HEK293 (cell line): ENCODE measurements at regions not wholly inside any gene's neighbourhood (a gene's known extent, or its start where the extent isn't known, plus 50 kb on each side); places are given as distances from the start of the nearest gene placed in this dataset.
A peak's percentile ranks its signal among the peaks of the same experiment; 100 is the strongest.
"Not testable (repeated sequence)": the region's sequence is repeated elsewhere in the genome, so short reads cannot be mapped to it uniquely, and the experiment has no call there.

Experiments
- CTCF ChIA-PET: fragments of 350-600 bp; formaldehyde crosslinking; extraction: SDS; loops from one replicate; lab custom pipeline; 2021; ENCODE audit warnings: antibody characterized with exemption; lab: Yijun Ruan, JAX
- POLR2A ChIA-PET: fragments of 300-600 bp; formaldehyde crosslinking; extraction: SDS; loops from one replicate; lab custom pipeline; 2020; ENCODE audit warnings: antibody characterized with exemption, inconsistent platforms; lab: Yijun Ruan, JAX
- H3K27ac ChIP-seq: fragments of 200-500 bp; sonication (Bioruptor generic); 2 replicates; pipeline ENCODE4 v1.5.1; 2014; ENCODE audit warnings: low read depth, low read length, control low read depth, inconsistent platforms; ENCODE audit errors: extremely low read depth
- H3K36me3 ChIP-seq, 2 experiments: fragments of 200-500 bp in 1 of 2; sonication (Bioruptor generic) in 1 of 2; 1 replicate in 1 of 2; 2 replicates in 1 of 2; pipeline ENCODE4 v1.5.1; 2014 to 2017; ENCODE audit warnings: inconsistent platforms in 2 of 2, low read length in 2 of 2; ENCODE audit not compliant: control insufficient read depth in 2 of 2, insufficient read depth in 1 of 2
- H3K4me1 ChIP-seq: fragments of 200-500 bp; sonication (Bioruptor generic); 2 replicates; pipeline ENCODE4 v1.5.1; 2014; ENCODE audit warnings: mild to moderate bottlenecking, low read length, inconsistent platforms; ENCODE audit not compliant: control insufficient read depth, insufficient read depth
- H3K4me3 ChIP-seq: 2 replicates; pipeline ENCODE4 v1.5.1; 2011; ENCODE audit warnings: low read depth, mild to moderate bottlenecking, control low read depth, low read length, moderate library complexity
- H3K9me3 ChIP-seq: fragments of 200-500 bp; sonication (Bioruptor generic); 2 replicates; pipeline ENCODE4 v1.5.1; 2014; ENCODE audit warnings: low read depth, low read length, inconsistent platforms; ENCODE audit not compliant: control insufficient read depth, insufficient read depth
- KLF7 ChIP-seq: fragments of 450-650 bp; formaldehyde crosslinking; IDR thresholded peaks from 2 replicates; pipeline ENCODE4 v1.5.1; 2016; ENCODE audit warnings: missing biosample characterization, missing genetic modification characterization, borderline replicate concordance
- REPIN1 ChIP-seq: fragments of 450-650 bp; formaldehyde crosslinking; IDR thresholded peaks from 2 replicates; pipeline ENCODE4 v1.5.1; 2017; ENCODE audit warnings: missing biosample characterization, missing genetic modification characterization, low read depth
- SETDB1 ChIP-seq: IDR thresholded peaks from one replicate; pipeline ENCODE4 v1.6.1; 2017; ENCODE audit warnings: mild to moderate bottlenecking, low read length, moderate library complexity, mixed read lengths; ENCODE audit not compliant: insufficient read length
- TCF7L2 ChIP-seq: IDR thresholded peaks from 2 replicates; pipeline ENCODE4 v1.6.1; 2011; ENCODE audit warnings: low read depth, mild to moderate bottlenecking, inconsistent platforms, low read length, moderate library complexity, borderline replicate concordance
- TRIM28 ChIP-seq: IDR thresholded peaks from 2 replicates; pipeline ENCODE4 v1.6.1; 2011; ENCODE audit warnings: low read length, control low read depth, borderline replicate concordance
- ZBTB20 ChIP-seq: fragments of 450-650 bp; formaldehyde crosslinking; IDR thresholded peaks from 2 replicates; pipeline ENCODE4 v1.5.1; 2016; ENCODE audit warnings: missing biosample characterization, missing genetic modification characterization
- ZNF140 ChIP-seq: fragments of 450-650 bp; formaldehyde crosslinking; IDR thresholded peaks from 2 replicates; pipeline ENCODE4 v1.5.1; 2016; ENCODE audit warnings: missing biosample characterization, missing genetic modification characterization
- ZNF169 ChIP-seq: fragments of 450-650 bp; formaldehyde crosslinking; IDR thresholded peaks from 2 replicates; pipeline ENCODE4 v1.5.1; 2016; ENCODE audit warnings: missing biosample characterization, missing genetic modification characterization
- ZNF175 ChIP-seq: fragments of 450-650 bp; formaldehyde crosslinking; IDR thresholded peaks from 2 replicates; pipeline ENCODE4 v1.5.1; 2016; ENCODE audit warnings: missing biosample characterization, missing genetic modification characterization
- ZNF18 ChIP-seq: fragments of 450-650 bp; formaldehyde crosslinking; IDR thresholded peaks from 2 replicates; pipeline ENCODE4 v1.5.1; 2016; ENCODE audit warnings: missing biosample characterization, missing genetic modification characterization
- ZNF19 ChIP-seq: fragments of 450-650 bp; formaldehyde crosslinking; IDR thresholded peaks from 2 replicates; pipeline ENCODE4; 2016; ENCODE audit warnings: missing biosample characterization, missing genetic modification characterization, low read depth
- ZNF354C ChIP-seq: fragments of 450-650 bp; formaldehyde crosslinking; IDR thresholded peaks from 2 replicates; pipeline ENCODE4 v1.5.1; 2016; ENCODE audit warnings: missing biosample characterization, missing genetic modification characterization, low read depth, borderline replicate concordance
- ZNF404 ChIP-seq: fragments of 450-650 bp; formaldehyde crosslinking; IDR thresholded peaks from 2 replicates; pipeline ENCODE4 v1.5.1; 2017; ENCODE audit warnings: missing biosample characterization, missing genetic modification characterization
- ZNF529 ChIP-seq: fragments of 450-650 bp; formaldehyde crosslinking; IDR thresholded peaks from 2 replicates; pipeline ENCODE4 v1.5.1; 2017; ENCODE audit warnings: missing genetic modification characterization, missing biosample characterization; ENCODE audit not compliant: insufficient replicate concordance
- ZNF544 ChIP-seq: fragments of 450-650 bp; formaldehyde crosslinking; IDR thresholded peaks from 2 replicates; pipeline ENCODE4 v1.5.0; 2017; ENCODE audit warnings: missing biosample characterization, missing genetic modification characterization
- ZNF555 ChIP-seq: fragments of 450-650 bp; formaldehyde crosslinking; conservative IDR thresholded peaks from 2 replicates; pipeline ENCODE4 v1.5.1; 2017; ENCODE audit warnings: missing biosample characterization, mild to moderate bottlenecking, missing genetic modification characterization, inconsistent platforms
- ZNF629 ChIP-seq: fragments of 450-650 bp; formaldehyde crosslinking; IDR thresholded peaks from 2 replicates; pipeline ENCODE4 v1.5.1; 2017; ENCODE audit warnings: missing biosample characterization, missing genetic modification characterization
- ZNF768 ChIP-seq: fragments of 450-650 bp; formaldehyde crosslinking; IDR thresholded peaks from 2 replicates; pipeline ENCODE4 v1.5.1; 2018; ENCODE audit warnings: missing biosample characterization, mild to moderate bottlenecking, missing genetic modification characterization
- ZSCAN30 ChIP-seq: fragments of 450-650 bp; IDR thresholded peaks from 2 replicates; pipeline ENCODE4 v1.5.1; 2018; ENCODE audit warnings: missing biosample characterization, mild to moderate bottlenecking, missing genetic modification characterization, moderate library complexity
- TF ChIP-seq, protein P1 (sequence below): fragments of 450-650 bp; formaldehyde crosslinking; IDR thresholded peaks from 2 replicates; pipeline ENCODE4 v1.5.1; 2016; ENCODE audit warnings: missing biosample characterization, missing genetic modification characterization
- TF ChIP-seq, protein P2 (sequence below): fragments of 450-650 bp; formaldehyde crosslinking; IDR thresholded peaks from 2 replicates; pipeline ENCODE4 v1.5.1; 2016; ENCODE audit warnings: missing biosample characterization, missing genetic modification characterization
- TF ChIP-seq, protein P3 (sequence below): fragments of 450-650 bp; IDR thresholded peaks from 2 replicates; pipeline ENCODE4 v1.5.1; 2018; ENCODE audit warnings: missing biosample characterization, mild to moderate bottlenecking, missing genetic modification characterization

- POLR2A ChIA-PET, result interaction anchor here (0.6 kb wide), 1 partner anchor 26 kb away, joined by 3 read pairs; no protein-coding TSS in a partner anchor
- Histone ChIP-seq H3K36me3 (no peaks in the 10 kb centered on the region), H3K27ac (no peak overlapping the region), H3K9me3 (no peaks in the 10 kb centered on the region; the same call in 1 of the 2 replicates)
- TF ChIP-seq, protein P1, sequence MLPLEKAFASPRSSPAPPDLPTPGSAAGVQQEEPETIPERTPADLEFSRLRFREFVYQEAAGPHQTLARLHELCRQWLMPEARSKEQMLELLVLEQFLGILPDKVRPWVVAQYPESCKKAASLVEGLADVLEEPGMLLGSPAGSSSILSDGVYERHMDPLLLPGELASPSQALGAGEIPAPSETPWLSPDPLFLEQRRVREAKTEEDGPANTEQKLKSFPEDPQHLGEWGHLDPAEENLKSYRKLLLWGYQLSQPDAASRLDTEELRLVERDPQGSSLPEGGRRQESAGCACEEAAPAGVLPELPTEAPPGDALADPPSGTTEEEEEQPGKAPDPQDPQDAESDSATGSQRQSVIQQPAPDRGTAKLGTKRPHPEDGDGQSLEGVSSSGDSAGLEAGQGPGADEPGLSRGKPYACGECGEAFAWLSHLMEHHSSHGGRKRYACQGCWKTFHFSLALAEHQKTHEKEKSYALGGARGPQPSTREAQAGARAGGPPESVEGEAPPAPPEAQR, result no peak
- TF ChIP-seq, protein P2, sequence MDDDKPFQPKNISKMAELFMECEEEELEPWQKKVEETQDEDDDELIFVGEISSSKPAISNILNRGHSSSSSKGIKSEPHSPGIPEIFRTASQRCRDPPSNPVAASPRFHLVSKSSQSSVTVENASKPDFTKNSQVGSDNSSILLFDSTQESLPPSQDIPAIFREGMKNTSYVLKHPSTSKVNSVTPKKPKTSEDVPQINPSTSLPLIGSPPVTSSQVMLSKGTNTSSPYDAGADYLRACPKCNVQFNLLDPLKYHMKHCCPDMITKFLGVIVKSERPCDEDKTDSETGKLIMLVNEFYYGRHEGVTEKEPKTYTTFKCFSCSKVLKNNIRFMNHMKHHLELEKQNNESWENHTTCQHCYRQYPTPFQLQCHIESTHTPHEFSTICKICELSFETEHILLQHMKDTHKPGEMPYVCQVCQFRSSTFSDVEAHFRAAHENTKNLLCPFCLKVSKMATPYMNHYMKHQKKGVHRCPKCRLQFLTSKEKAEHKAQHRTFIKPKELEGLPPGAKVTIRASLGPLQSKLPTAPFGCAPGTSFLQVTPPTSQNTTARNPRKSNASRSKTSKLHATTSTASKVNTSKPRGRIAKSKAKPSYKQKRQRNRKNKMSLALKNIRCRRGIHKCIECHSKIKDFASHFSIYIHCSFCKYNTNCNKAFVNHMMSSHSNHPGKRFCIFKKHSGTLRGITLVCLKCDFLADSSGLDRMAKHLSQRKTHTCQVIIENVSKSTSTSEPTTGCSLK, result no peak
- TF ChIP-seq TCF7L2 (no peak), KLF7 (no peak), ZNF18 (tag by site-specific recombination) (no peak), REPIN1 (no peak)
- TF ChIP-seq, all 188 proteins: peak for 0
- Histone ChIP-seq H3K4me3 (no peak overlapping the region), H3K4me1 (no peaks in the 10 kb centered on the region)
- CTCF ChIA-PET, result no interaction called here
Observed at GRCh38 chr2:224121406-224122067, 82.5 kb upstream of the SERPINE2 start.

DNA sequence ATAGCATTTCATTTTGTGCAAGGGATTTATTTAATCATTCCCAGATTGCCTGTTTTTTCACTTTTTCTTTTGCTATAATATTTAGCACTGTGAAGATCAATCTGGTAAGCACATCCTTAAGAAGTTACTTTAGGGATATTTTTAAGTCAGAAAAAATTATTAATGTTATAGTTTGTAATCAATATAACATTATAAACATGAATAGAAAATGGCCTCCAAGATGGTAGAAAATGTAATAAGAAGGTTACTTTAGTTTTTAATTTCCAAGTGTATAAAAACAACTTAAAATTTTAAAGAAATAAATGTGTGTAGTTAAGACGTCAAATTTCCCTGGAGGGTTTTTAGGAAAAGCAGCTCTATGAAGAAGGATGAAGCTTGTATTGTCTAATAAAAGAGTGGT is 81.9 kb upstream of the SERPINE2 start:
- Histone ChIP-seq H3K36me3 (no peaks in the 10 kb centered on the region), H3K4me3 (no peak overlapping the region), H3K9me3 (no peaks in the 10 kb centered on the region; the same call in 1 of the 2 replicates)
- POLR2A ChIA-PET, result interaction anchor here (0.6 kb wide), 1 partner anchor 26 kb away, joined by 3 read pairs; no protein-coding TSS in a partner anchor
- no peak for TF ChIP-seq ZNF555 (tag by site-specific recombination)
- TF ChIP-seq, all 188 proteins: peak for 0
- Histone ChIP-seq H3K4me1 (no peaks in the 10 kb centered on the region), H3K27ac (no peak overlapping the region)
- CTCF ChIA-PET, result no interaction called here

DNA sequence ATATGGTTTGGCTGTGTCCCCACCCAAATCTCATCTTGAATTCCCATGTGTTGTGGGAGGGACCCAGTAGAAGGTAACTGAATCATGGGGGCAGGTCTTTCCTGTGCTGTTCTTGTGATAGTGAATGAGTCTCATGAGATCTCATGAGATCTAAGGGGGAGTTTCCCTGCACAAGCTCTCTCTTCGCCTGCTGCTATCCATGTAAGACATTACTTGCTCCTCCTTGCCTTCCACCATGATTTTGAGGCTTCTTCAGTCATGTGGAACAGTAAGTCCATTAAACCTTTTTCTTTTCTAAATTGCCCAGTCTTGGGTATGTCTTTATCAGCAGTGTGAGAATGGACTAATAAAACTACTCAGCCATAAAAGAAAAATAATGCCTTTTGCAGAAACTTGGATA is 80.8 kb upstream of the SERPINE2 start:
- H3K27ac ChIP-seq, H3K4me1 ChIP-seq, POLR2A ChIA-PET, H3K9me3 ChIP-seq, H3K36me3 ChIP-seq, CTCF ChIA-PET, H3K4me3 ChIP-seq: not testable (repeated sequence)
- peak; percentile 87 for TF ChIP-seq SETDB1
- TF ChIP-seq TRIM28, result 0 out of 2 replicates have a peak, but pooled peaks have one; percentile 13

- Histone ChIP-seq H3K9me3 (no peaks in the 10 kb centered on the region; the same call in none of the 2 replicates), H3K4me3 (no peak overlapping the region), H3K36me3 (no peaks in the 10 kb centered on the region), H3K4me1 (no peaks in the 10 kb centered on the region), H3K27ac (no peak overlapping the region)
- ChIA-PET POLR2A (no interaction called here), CTCF (interaction anchor here (0.6 kb wide), 1 partner anchor 19 kb away, joined by 3 read pairs; no protein-coding TSS in a partner anchor)
- TF ChIP-seq, protein P3, sequence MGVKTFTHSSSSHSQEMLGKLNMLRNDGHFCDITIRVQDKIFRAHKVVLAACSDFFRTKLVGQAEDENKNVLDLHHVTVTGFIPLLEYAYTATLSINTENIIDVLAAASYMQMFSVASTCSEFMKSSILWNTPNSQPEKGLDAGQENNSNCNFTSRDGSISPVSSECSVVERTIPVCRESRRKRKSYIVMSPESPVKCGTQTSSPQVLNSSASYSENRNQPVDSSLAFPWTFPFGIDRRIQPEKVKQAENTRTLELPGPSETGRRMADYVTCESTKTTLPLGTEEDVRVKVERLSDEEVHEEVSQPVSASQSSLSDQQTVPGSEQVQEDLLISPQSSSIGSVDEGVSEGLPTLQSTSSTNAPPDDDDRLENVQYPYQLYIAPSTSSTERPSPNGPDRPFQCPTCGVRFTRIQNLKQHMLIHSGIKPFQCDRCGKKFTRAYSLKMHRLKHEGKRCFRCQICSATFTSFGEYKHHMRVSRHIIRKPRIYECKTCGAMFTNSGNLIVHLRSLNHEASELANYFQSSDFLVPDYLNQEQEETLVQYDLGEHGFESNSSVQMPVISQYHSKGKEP, result no peak
- TF ChIP-seq ZNF629 (tag by site-specific recombination) (no peak), ZNF19 (tag by site-specific recombination) (no peak), ZSCAN30 (no peak), ZNF169 (tag by site-specific recombination) (no peak), ZNF175 (tag by site-specific recombination) (no peak), ZNF354C (tag by site-specific recombination) (no peak), ZBTB20 (no peak), ZNF404 (tag by site-specific recombination) (no peak), ZNF768 (tag by site-specific recombination) (no peak), ZNF529 (no peak), ZNF544 (no peak), ZNF140 (tag by site-specific recombination) (no peak)
Observed at GRCh38 chr2:224114428-224114827, 75.3 kb upstream of the SERPINE2 start.
